ENCODE measurements at regions not wholly inside any gene's neighbourhood (a gene's known extent, or its start where the extent isn't known, plus 50 kb on each side); places are given as distances from the start of the nearest gene placed in this dataset.

DNA sequence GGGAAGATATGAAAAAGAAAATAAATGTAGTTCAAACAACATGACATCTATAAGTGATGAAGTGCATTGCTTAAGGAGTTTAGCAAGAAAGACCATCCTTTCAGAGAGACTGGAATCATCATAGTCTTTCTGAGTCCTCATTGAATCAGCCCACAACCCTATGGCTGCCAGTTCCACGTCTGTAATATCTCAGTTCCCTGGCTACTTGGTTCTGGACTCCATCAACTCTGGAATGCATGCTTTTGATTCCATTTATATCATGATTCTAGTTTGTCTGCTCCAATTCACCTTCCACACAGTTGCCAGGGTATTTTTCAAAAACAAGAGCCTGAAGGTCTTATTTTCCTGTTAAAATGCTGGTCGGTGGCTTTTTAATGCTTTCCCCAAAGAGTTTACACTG is 126.4 kb upstream of the MDFIC start:
- intact Hi-C loops (cut with DNase I): no loop called here
- 80% methylated on average over 2 of the region's 2 CpGs for WGBS
- Histone ChIP-seq H3K4me1 (replicated peaks) (no peaks in the 10 kb centered on the region), H3K36me3 (no peaks in the 10 kb centered on the region), H3K4me3 (no peak overlapping the region), H3K27me3 (replicated peaks; ENCODE audit: insufficient read depth) (no peaks in the 10 kb centered on the region), H3K27ac (no peak overlapping the region), H3K9me3 (no peaks in the 10 kb centered on the region)
- TF ChIP-seq POLR2A (IDR thresholded peaks at IDR 0.05) (no peak), POLR2AphosphoS5 (IDR thresholded peaks at IDR 0.05) (no peak)
- TF ChIP-seq, protein P1, sequence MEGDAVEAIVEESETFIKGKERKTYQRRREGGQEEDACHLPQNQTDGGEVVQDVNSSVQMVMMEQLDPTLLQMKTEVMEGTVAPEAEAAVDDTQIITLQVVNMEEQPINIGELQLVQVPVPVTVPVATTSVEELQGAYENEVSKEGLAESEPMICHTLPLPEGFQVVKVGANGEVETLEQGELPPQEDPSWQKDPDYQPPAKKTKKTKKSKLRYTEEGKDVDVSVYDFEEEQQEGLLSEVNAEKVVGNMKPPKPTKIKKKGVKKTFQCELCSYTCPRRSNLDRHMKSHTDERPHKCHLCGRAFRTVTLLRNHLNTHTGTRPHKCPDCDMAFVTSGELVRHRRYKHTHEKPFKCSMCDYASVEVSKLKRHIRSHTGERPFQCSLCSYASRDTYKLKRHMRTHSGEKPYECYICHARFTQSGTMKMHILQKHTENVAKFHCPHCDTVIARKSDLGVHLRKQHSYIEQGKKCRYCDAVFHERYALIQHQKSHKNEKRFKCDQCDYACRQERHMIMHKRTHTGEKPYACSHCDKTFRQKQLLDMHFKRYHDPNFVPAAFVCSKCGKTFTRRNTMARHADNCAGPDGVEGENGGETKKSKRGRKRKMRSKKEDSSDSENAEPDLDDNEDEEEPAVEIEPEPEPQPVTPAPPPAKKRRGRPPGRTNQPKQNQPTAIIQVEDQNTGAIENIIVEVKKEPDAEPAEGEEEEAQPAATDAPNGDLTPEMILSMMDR (IDR thresholded peaks at IDR 0.05): no peak
- no peak for DNase-seq (ENCODE audit: low spot score)

DNA sequence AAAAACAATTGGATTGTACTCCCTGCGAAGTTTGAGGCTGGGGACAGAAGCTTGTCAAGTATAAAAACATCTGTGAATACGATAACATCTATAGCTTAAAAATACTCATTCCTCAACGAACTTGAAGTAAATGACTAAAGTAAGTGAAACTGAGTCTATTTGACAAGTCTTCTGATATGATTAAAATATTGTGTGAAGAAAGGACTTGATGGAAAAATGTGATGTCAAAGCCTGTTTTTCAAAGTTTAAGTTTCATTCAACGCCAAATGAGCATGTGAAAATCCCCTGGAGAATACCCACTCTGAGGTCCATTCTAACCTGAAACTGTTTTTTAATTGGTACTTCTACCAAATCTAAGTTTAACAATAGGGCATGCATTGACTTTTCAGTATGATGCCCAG is 122.3 kb upstream of the MDFIC start:
- no peaks in the 10 kb centered on the region for H3K9me3 ChIP-seq
- intact Hi-C loops (cut with DNase I): no loop called here
- no peak overlapping the region for H3K4me3 ChIP-seq
- no peaks in the 10 kb centered on the region for H3K4me1 ChIP-seq (replicated peaks)
- TF ChIP-seq, protein P1 (IDR thresholded peaks at IDR 0.05): no peak
- TF ChIP-seq POLR2AphosphoS5 (IDR thresholded peaks at IDR 0.05) (no peak), POLR2A (IDR thresholded peaks at IDR 0.05) (no peak)
- 85% methylated on average over 4 of the region's 4 CpGs for WGBS
- H3K27ac ChIP-seq: no peak overlapping the region
- H3K36me3 ChIP-seq: no peaks in the 10 kb centered on the region
- no peak for DNase-seq (ENCODE audit: low spot score)
- no peaks in the 10 kb centered on the region for H3K27me3 ChIP-seq (replicated peaks; ENCODE audit: insufficient read depth)

DNA sequence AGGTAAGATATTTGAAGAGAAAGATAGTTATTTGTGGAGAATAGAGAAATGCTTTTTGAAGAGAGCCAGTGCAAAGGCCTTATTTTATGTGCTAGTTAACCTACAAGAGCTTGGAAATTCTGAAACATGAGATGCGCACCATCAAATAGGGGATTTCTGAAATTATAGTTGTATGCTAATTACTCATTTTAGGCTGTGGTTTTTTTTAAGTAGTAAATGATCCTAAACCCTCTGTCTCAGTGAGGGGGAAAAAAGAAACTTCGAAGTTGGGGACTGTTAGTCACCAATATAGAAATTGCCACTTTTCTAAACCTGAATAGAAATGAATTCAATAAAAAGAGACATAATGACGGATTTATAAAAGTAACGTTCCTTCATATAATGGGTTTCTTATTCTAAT is 119.3 kb upstream of the MDFIC start:
- Histone ChIP-seq H3K4me1 (replicated peaks) (no peaks in the 10 kb centered on the region), H3K4me3 (no peak overlapping the region), H3K36me3 (no peaks in the 10 kb centered on the region), H3K27me3 (replicated peaks; ENCODE audit: insufficient read depth) (no peaks in the 10 kb centered on the region), H3K27ac (no peak overlapping the region), H3K9me3 (no peaks in the 10 kb centered on the region)
- 59% methylated on average over 4 of the region's 4 CpGs for WGBS
- intact Hi-C loops (cut with DNase I): no loop called here
- DNase-seq (ENCODE audit: low spot score): no peak
- TF ChIP-seq, protein P1 (IDR thresholded peaks at IDR 0.05): no peak
- TF ChIP-seq POLR2A (IDR thresholded peaks at IDR 0.05) (no peak), POLR2AphosphoS5 (IDR thresholded peaks at IDR 0.05) (no peak)

DNA sequence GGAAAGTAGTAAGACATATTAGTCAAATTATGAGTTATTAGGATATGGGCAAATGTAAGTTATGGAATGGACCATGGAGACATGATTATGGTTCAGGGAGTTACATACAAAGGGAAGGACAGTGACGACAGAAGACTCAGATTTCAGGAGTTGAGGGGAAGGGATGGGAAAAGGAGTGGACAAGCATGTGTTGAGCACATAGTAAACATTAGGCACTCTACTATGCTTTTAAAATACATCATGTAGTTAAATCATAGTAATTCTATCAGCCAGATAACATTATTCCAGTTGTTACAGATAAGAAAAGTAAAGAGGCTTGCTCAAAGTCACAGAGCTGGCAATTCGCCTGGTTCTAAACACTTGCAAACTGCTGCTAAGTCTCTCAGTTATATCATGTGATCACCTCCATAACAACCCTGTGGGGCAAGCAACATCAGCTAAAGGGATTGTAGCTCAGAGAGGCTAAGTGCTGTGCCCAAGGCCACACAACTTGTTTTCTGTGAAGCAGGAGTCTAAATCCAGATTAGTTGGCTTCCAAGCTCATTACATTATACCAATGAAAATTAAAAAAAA is 115.2 kb upstream of the MDFIC start:
- Histone ChIP-seq H3K9me3 (no peaks in the 10 kb centered on the region), H3K4me1 (replicated peaks) (no peaks in the 10 kb centered on the region), H3K27ac (no peak overlapping the region), H3K27me3 (replicated peaks; ENCODE audit: insufficient read depth) (no peaks in the 10 kb centered on the region), H3K36me3 (no peaks in the 10 kb centered on the region), H3K4me3 (no peak overlapping the region)
- intact Hi-C loops (cut with DNase I): no loop called here
- TF ChIP-seq POLR2AphosphoS5 (IDR thresholded peaks at IDR 0.05) (no peak), POLR2A (IDR thresholded peaks at IDR 0.05) (no peak)
- TF ChIP-seq, protein P1 (IDR thresholded peaks at IDR 0.05): no peak
- WGBS: 81% methylated on average over 2 of the region's 2 CpGs
- DNase-seq (ENCODE audit: low spot score): no peak

DNA sequence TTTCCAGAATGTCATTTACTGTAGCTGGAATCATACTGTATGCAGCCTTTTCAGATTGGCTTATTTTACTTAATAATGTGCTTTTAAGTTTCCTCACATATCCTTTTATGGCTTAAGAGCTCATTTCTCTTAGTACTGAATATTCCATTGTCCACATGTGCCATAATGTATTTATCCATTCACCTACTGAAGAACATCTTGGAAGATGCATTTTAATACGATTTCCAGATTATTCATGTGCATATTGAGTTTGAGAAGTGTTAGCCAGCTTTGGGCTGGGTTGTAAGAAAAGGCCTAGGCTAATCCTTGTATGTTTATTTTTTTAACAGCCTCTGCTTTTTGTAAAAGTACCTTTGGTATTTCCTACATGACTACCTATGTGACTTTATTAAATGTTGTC is 109.3 kb upstream of the MDFIC start:
- Histone ChIP-seq H3K9me3 (no peaks in the 10 kb centered on the region), H3K27me3 (replicated peaks; ENCODE audit: insufficient read depth) (no peaks in the 10 kb centered on the region), H3K36me3 (no peaks in the 10 kb centered on the region), H3K4me3 (no peak overlapping the region), H3K27ac (no peak overlapping the region), H3K4me1 (replicated peaks) (no peaks in the 10 kb centered on the region)
- 91% methylated on average over 1 of the region's 1 CpG for WGBS
- TF ChIP-seq POLR2AphosphoS5 (IDR thresholded peaks at IDR 0.05) (no peak), POLR2A (IDR thresholded peaks at IDR 0.05) (no peak)
- TF ChIP-seq, protein P1 (IDR thresholded peaks at IDR 0.05): no peak
- no peak for DNase-seq (ENCODE audit: low spot score)
- intact Hi-C loops (cut with DNase I): no loop called here

All from prostate gland (tissue), 2 donors.